NCI-H2029 (cell line): ENCODE measurements at regions not wholly inside any gene's neighbourhood (a gene's known extent, or its start where the extent isn't known, plus 50 kb on each side); places are given as distances from the start of the nearest gene placed in this dataset.
"Not testable (repeated sequence)": the region's sequence is repeated elsewhere in the genome, so short reads cannot be mapped to it uniquely, and the experiment has no call there.

Experiments
- DNase-seq: peaks from one replicate; lab custom pipeline; 2025; lab: John Stamatoyannopoulos, UW

DNA sequence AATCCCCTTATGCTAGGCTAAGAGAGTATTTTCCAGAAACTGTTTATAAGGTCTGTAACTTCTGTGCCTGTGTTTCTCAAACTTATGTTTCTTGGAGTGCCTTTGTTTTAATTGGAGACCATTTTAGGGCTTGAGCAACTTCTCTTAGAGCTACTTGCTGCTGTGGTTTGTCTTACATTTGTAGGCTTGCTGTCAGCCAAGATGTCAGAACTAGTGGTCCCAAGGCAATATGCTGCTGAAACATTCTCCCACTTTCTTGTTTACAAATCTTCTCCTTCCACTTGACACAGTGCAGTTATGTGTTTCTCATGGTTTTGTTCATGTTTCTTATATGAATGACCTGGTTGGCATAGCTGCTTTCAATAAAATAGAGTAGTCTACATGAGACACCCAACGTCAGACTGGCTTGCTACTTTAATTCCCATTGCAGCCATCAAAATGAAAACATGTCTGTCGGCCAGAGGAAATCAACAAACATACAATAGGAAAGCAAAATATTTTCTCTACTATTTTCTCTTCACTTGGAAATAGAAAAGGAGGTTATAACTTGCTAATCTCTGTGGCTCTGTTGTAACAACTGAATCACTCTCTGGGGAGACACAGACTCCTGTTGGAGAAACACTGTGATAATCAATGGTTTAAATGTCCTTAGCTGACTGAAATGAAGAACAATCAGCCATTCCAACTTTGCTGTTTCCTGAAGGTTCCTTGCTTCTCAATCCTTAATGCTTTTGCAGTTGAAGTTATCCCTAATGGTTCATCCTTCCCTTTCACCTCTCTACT lies 426.4 kb downstream of the PDGFC start:
- DNase-seq = no peak

DNA sequence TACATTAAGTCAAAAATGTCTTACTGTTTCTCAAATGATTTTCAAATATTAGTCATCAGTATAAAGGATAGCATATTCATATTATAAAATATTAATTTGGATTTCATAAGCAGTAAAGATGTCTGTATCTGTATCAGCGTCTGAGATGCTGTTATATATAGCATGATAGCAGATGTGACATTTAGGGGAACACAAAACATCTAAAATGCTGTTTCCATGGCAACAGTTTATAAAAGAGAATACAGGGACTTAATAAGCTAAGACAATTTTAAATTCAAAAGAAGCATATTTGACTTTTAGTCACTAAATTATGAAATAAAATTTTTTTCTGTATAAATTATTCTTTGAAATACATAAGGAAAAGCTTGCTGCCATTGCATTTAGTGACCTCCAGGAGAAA lies 432.2 kb downstream of the PDGFC start:
- DNase-seq = no peak

DNA sequence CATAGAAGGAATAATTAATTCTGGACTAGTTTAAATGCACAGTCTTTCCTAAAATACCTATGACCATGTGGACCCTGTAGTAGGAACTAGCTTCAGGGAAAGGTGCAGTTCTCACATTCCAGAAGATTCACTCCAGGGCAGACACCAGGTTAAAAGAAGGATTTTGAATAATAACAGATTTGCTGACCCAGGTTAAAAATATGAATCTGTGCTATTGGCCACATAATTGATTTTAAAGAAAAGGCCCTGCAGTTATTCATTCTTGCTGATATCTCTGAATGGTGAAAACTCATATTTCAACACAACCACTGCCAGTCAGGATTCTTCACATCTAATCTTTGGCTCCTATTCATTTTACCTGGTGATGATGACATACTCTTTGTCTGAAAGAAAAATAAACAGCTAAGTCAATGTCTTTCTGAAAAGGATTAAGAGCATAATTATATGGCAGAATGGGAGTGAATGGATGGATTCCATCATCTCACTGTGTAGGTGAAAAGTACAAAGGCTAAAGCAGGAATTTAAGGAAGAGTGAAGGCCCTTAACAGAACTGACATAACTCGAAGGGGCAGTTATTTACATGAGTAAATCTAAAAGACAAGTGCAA lies 432.8 kb downstream of the PDGFC start:
- DNase-seq = no peak

- no peak for DNase-seq
Observed at GRCh38 chr4:156538210-156538609, 433.4 kb downstream of the PDGFC start.

GRCh38 chr4:156537286-156537685 lies 434.3 kb downstream of the PDGFC start:
- no peak for DNase-seq

DNA sequence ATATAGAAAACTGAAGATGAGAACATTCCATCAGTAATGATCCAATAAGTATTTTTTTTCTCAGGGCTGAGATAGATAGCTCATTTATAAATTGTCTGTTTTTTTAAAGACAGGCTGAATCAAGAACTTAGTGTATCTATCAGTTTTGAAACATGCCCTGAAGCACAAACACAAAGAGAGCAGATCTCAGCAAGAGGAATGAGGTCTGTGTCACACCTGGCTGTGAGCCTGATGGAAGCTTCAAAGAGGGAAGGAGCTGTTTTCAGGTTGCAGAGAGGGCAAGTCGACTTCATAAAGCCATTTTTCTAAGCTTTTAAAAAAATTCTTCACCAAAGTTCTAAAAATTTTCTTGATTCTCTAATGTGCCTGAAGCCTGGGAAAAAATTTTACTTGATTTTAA lies 434.9 kb downstream of the PDGFC start:
- no peak for DNase-seq

DNA sequence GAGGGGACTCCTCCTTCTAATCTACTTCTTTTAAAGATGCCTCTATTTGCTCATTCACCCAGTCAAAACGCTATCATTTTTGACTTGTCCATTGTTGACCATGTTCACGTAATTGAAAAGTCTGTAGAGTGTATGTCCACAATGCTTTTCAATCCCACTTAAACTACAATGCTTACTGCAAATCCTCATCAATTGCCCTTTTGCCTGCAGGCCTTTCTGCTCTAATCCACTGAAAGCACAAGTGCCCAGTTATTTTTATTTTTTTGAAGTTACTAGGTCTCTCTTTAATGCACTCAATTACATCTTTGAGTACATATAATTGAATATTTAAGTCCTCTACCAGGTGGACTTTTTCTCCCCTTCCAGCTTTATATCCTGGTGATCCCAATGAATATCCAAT lies 437.4 kb downstream of the PDGFC start:
- no peak for DNase-seq

GRCh38 chr4:156528216-156528615 lies 443.4 kb downstream of the PDGFC start:
- DNase-seq = no peak

GRCh38 chr4:156527237-156527993 lies 444.2 kb downstream of the PDGFC start:
- no peak for DNase-seq

GRCh38 chr4:156523991-156524390 lies 447.6 kb downstream of the PDGFC start:
- DNase-seq = no peak

- DNase-seq = no peak
Observed at GRCh38 chr4:156523492-156523891, 448.1 kb downstream of the PDGFC start.

GRCh38 chr4:156521631-156522030 lies 450.0 kb downstream of the PDGFC start:
- no peak for DNase-seq

DNA sequence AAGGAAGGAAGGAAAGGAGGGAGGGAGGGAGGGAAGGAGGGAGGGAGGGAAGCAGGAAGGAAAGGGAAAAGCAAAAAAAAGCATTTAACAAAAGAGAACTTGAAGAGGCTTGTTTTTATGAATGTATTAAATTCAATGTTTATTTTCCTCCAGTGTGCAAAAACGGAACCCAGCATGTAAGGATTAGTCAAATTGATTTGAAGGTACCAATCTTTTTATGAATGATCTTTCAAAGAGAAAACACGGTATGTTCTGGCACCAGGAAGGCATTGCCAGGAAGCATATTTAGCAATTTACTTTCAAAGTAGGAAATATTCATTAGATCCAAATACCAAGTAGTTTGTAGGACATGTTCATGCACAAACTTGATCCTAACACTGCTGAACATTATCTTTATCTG lies 453.6 kb downstream of the PDGFC start:
- DNase-seq = no peak

GRCh38 chr4:156517546-156517945 lies 454.1 kb downstream of the PDGFC start:
- DNase-seq = no peak

DNA sequence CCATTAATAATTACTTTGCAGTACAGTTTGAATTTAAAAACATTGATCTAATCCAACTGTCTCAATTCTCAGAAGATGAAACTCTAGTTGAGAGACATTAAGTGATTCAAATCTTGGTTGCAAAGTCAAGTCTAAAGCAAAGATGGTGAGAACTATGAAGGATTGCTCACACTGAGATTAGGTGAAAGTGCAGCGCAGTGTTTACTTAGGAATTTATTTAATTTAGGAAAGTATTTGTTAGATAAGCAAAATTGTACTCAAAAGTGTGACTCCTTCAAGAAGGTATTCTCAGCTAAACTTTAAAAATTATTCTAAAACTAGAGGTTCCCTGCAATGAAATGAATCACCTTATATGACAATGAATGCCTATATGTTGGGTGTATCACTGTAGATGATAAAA lies 454.9 kb downstream of the PDGFC start:
- no peak for DNase-seq

DNA sequence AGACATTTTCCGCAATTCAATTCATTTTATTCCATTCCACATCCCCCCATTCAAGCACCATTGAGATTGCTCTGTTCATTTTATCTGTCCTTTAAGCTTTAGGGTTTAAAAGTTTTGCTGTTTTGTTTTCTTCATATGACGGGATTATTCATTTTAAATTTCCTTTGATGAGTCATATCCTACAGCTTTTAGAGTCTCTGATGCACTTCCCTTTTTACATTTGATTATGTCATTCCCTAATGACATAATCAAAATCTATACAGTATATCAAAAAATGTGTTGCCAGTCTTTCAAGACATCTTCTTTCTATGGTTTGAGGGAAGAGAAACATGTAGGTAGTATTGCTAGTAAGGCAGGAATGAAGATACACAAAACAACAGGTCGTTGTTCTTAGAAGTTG lies 456.3 kb downstream of the PDGFC start:
- DNase-seq = no peak

- DNase-seq = peak; percentile 6
Observed at GRCh38 chr4:156512622-156513021, 459.0 kb downstream of the PDGFC start.

DNA sequence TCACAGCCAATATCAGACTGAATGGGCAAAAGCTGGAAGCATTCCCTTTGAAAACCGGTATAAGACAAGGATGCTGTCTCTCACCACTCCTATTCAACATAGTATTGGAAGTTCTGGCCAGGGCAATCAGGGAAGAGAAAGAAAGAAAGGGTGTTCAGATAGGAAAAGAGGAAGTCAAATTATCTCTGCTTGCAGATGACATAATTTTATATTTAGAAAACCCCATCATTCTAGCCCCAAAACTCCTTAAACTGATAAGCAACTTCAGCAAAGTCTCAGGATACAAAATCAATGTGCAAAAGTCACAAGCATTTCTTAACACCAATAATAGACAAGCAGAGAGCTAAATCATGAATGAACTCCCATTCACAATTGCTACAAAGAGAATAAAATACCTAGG lies 461.7 kb downstream of the PDGFC start:
- not testable (repeated sequence) for DNase-seq

DNA sequence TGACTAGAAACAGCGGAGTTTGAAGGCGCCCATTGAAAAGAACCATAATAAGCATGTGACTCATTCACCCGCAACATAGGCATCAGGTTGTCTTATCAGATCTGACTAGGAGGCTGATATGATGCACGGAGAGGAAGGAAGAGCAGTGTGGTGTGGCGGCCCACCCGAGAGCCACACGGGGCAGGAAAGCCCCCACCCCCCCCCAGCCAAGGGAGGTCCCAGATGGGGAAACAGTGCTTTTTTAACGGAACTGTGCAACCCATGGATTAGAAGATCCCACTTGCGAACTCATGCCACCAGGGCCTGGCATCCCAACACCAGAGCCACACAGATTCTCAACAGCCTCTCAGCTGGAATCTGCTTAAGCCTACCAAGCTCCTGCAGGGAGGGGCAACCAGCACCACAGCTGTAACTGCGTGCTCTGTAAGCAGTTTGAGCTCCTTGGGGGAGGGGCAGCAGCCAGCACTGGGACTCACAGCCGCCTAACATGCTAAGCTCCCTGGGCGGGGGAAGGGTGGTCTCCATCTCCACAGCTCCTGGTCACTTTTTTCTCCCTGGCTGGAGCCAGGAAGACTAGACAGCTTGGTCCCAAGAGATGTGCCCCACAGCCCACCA lies 466.2 kb downstream of the PDGFC start:
- no peak for DNase-seq

DNA sequence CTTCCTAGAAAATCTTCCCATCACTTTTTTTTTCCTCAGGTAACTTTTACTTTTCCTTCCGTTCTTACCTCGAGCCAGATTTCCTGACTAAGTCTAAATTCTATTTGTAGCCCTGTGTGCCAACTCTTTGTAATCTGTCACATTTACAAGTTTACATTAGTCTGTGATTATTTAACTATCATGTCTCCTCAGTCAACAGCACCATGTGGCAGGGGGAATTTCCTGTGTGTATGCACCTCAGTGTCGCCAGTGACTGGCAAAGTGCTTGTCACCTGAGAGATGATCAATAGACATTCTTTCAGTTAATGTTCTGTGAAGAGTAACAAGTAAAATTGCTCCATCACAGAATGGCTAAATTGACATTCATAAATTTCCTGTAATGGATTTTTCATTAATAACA lies 468.5 kb downstream of the PDGFC start:
- DNase-seq = no peak

DNA sequence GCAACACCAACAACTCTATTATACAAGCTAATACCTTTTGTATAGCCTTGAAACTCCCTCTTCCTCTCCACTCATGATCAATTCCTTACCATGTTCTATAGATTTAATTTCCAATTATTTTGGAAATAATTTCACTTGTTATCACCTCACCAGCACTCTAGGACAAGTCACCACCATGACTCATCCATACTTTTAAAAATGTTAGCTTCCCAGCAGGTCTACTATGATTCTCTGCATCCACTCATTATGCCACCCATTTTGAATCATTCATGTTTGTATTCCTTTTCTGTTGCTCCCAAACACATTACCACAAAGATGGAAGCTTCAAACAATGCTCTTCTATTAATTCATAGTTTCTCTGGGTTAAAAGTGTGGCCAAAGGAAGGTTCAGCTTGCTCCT lies 469.6 kb downstream of the PDGFC start:
- no peak for DNase-seq

- no peak for DNase-seq
Observed at GRCh38 chr4:156499684-156500083, 471.9 kb downstream of the PDGFC start.

DNA sequence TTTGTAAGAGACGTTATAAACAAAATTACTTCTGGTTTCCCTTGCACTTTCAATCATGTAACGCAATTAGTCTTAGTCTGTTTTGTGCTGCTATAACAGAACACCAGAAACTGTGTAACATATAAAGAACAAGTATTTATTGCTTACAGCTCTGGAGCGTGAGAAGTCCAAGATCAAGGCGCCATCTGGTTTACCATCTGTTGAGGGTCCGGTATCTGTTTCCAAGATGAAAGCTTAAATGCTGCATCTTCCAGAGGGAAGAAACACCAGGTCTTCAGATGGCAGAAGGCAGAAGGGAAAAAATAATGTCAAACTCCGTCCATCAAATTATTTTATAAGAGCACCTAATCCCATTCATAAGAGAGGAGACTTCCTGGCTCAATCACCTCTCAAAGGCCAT lies 474.1 kb downstream of the PDGFC start:
- DNase-seq = no peak
